ENCODE measurements at regions not wholly inside any gene's neighbourhood (a gene's known extent, or its start where the extent isn't known, plus 50 kb on each side); places are given as distances from the start of the nearest gene placed in this dataset.

GRCh38 chr13:70959035-70959775, 851.0 kb upstream of the KLHL1 start:
- no peaks in the 10 kb centered on the region for H3K36me3 ChIP-seq (ENCODE audit: low read depth, low read length)
- no peak overlapping the region for H3K4me2 ChIP-seq (ENCODE audit: low read length)
- DNase-seq (no peak), ATAC-seq (no peak)
- no peak overlapping the region for H3K4me3 ChIP-seq (ENCODE audit: low read length)
- H3K9ac ChIP-seq (ENCODE audit: low read length): no peak overlapping the region
- no peak overlapping the region for H2AFZ ChIP-seq (ENCODE audit: low read length)
- no peaks in the 10 kb centered on the region for H3F3A ChIP-seq (ENCODE audit: low read length, unreplicated experiment)
- H4K20me1 ChIP-seq (ENCODE audit: low read length): no peaks in the 10 kb centered on the region
- no peaks in the 10 kb centered on the region for H3K4me1 ChIP-seq (ENCODE audit: insufficient read depth, low read length)
- H3K27ac ChIP-seq (ENCODE audit: low read length): no peak overlapping the region
- no TSS peak for BruUV-seq (replicated peaks)
- no peaks in the 10 kb centered on the region for H3K27me3 ChIP-seq (ENCODE audit: low read length)
- CTCF ChIA-PET: no interaction called here
- TF ChIP-seq EZH2 (IDR thresholded peaks at IDR 0.05; ENCODE audit: low read length, unreplicated experiment) (no peak), CTCF (conservative IDR thresholded peaks at IDR 0.05; ENCODE audit: low read depth, low read length) (no peak), EZH2phosphoT487 (IDR thresholded peaks at IDR 0.05; ENCODE audit: borderline replicate concordance, low read length) (no peak)
- intact Hi-C loops (cut with micrococcal nuclease): no loop called here
- no peaks in the 10 kb centered on the region for H3K9me3 ChIP-seq (ENCODE audit: low read length)
- no peaks in the 10 kb centered on the region for H3K9me2 ChIP-seq (replicated peaks; ENCODE audit: low read length)
- H3K79me2 ChIP-seq (ENCODE audit: low read length): no peaks in the 10 kb centered on the region
- POLR2A ChIA-PET (ENCODE audit: unreplicated experiment): no interaction called here

GRCh38 chr13:70955887-70956286, 847.6 kb upstream of the KLHL1 start:
- CTCF ChIA-PET: no interaction called here
- Histone ChIP-seq H3F3A (ENCODE audit: low read length, unreplicated experiment) (no peaks in the 10 kb centered on the region), H3K27ac (ENCODE audit: low read length) (no peak overlapping the region), H3K36me3 (ENCODE audit: low read depth, low read length) (no peaks in the 10 kb centered on the region), H3K9me2 (replicated peaks; ENCODE audit: low read length) (no peaks in the 10 kb centered on the region), H3K9ac (ENCODE audit: low read length) (no peak overlapping the region), H2AFZ (ENCODE audit: low read length) (no peak overlapping the region), H4K20me1 (ENCODE audit: low read length) (no peaks in the 10 kb centered on the region), H3K79me2 (ENCODE audit: low read length) (no peaks in the 10 kb centered on the region), H3K4me1 (ENCODE audit: insufficient read depth, low read length) (no peaks in the 10 kb centered on the region), H3K27me3 (ENCODE audit: low read length) (no peaks in the 10 kb centered on the region), H3K9me3 (ENCODE audit: low read length) (no peaks in the 10 kb centered on the region), H3K4me3 (ENCODE audit: low read length) (no peak overlapping the region), H3K4me2 (ENCODE audit: low read length) (no peak overlapping the region)
- ATAC-seq (no peak), DNase-seq (no peak)
- intact Hi-C loops (cut with micrococcal nuclease): no loop called here
- no TSS peak for BruUV-seq (replicated peaks)
- TF ChIP-seq CTCF (conservative IDR thresholded peaks at IDR 0.05; ENCODE audit: low read depth, low read length) (no peak), EZH2phosphoT487 (IDR thresholded peaks at IDR 0.05; ENCODE audit: borderline replicate concordance, low read length) (no peak), EZH2 (IDR thresholded peaks at IDR 0.05; ENCODE audit: low read length, unreplicated experiment) (no peak)
- POLR2A ChIA-PET (ENCODE audit: unreplicated experiment): no interaction called here

GRCh38 chr13:70950664-70951063, 842.4 kb upstream of the KLHL1 start:
- CTCF ChIA-PET: no interaction called here
- Histone ChIP-seq H3K79me2 (ENCODE audit: low read length) (no peaks in the 10 kb centered on the region), H2AFZ (ENCODE audit: low read length) (no peak overlapping the region), H3K9me3 (ENCODE audit: low read length) (no peaks in the 10 kb centered on the region), H3F3A (ENCODE audit: low read length, unreplicated experiment) (no peaks in the 10 kb centered on the region), H3K36me3 (ENCODE audit: low read depth, low read length) (no peaks in the 10 kb centered on the region), H3K27ac (ENCODE audit: low read length) (no peak overlapping the region), H4K20me1 (ENCODE audit: low read length) (no peaks in the 10 kb centered on the region), H3K4me2 (ENCODE audit: low read length) (no peak overlapping the region), H3K4me3 (ENCODE audit: low read length) (no peak overlapping the region), H3K27me3 (ENCODE audit: low read length) (no peaks in the 10 kb centered on the region), H3K9me2 (replicated peaks; ENCODE audit: low read length) (no peaks in the 10 kb centered on the region), H3K9ac (ENCODE audit: low read length) (no peak overlapping the region), H3K4me1 (ENCODE audit: insufficient read depth, low read length) (no peaks in the 10 kb centered on the region)
- ATAC-seq (no peak), DNase-seq (no peak)
- intact Hi-C loops (cut with micrococcal nuclease): no loop called here
- no TSS peak for BruUV-seq (replicated peaks)
- POLR2A ChIA-PET (ENCODE audit: unreplicated experiment): no interaction called here
- TF ChIP-seq CTCF (conservative IDR thresholded peaks at IDR 0.05; ENCODE audit: low read depth, low read length) (no peak), EZH2 (IDR thresholded peaks at IDR 0.05; ENCODE audit: low read length, unreplicated experiment) (no peak), EZH2phosphoT487 (IDR thresholded peaks at IDR 0.05; ENCODE audit: borderline replicate concordance, low read length) (no peak)
